SIG-M5 (cell line): ENCODE measurements at regions not wholly inside any gene's neighbourhood (a gene's known extent, or its start where the extent isn't known, plus 50 kb on each side); places are given as distances from the start of the nearest gene placed in this dataset.

Source experiments
- DNase-seq: peaks from one replicate; lab custom pipeline; 2025; lab: John Stamatoyannopoulos, UW

GRCh38 chr17:74049967-74050458 is 153.5 kb upstream of the RPL38 start:
- DNase-seq = no peak

- DNase-seq = no peak
These were observed 152.1 kb upstream of the RPL38 start for GRCh38 chr17:74051348-74051747.

GRCh38 chr17:74052993-74053711 is 150.3 kb upstream of the RPL38 start:
- DNase-seq = no peak

GRCh38 chr17:74053712-74054078 is 149.8 kb upstream of the RPL38 start:
- no peak for DNase-seq

GRCh38 chr17:74054249-74054648 is 149.2 kb upstream of the RPL38 start:
- DNase-seq = no peak

- no peak for DNase-seq
These were observed 147.8 kb upstream of the RPL38 start for GRCh38 chr17:74055508-74056160.

- DNase-seq = no peak
These were observed 143.8 kb upstream of the RPL38 start for GRCh38 chr17:74059479-74060240.

GRCh38 chr17:74061758-74062157 is 141.7 kb upstream of the RPL38 start:
- no peak for DNase-seq

- DNase-seq = no peak
These were observed 141.2 kb upstream of the RPL38 start for GRCh38 chr17:74062234-74062633.

GRCh38 chr17:74063439-74063838 is 140.0 kb upstream of the RPL38 start:
- no peak for DNase-seq

- DNase-seq = no peak
These were observed 133.1 kb upstream of the RPL38 start for GRCh38 chr17:74070374-74070773.

- DNase-seq = no peak
These were observed 132.3 kb upstream of the RPL38 start for GRCh38 chr17:74070998-74071679.

GRCh38 chr17:74072340-74072739 is 131.1 kb upstream of the RPL38 start:
- DNase-seq = no peak

GRCh38 chr17:74076446-74076845 is 127.0 kb upstream of the RPL38 start:
- DNase-seq = no peak

GRCh38 chr17:74077231-74077630 is 126.2 kb upstream of the RPL38 start:
- DNase-seq = no peak

- no peak for DNase-seq
These were observed 125.0 kb upstream of the RPL38 start for GRCh38 chr17:74078363-74078941.

GRCh38 chr17:74079537-74080300 is 123.8 kb upstream of the RPL38 start:
- no peak for DNase-seq

GRCh38 chr17:74080656-74081582 is 122.6 kb upstream of the RPL38 start:
- no peak for DNase-seq

- DNase-seq = no peak
These were observed 120.6 kb upstream of the RPL38 start for GRCh38 chr17:74082886-74083285.

GRCh38 chr17:74083321-74083720 is 120.2 kb upstream of the RPL38 start:
- no peak for DNase-seq
